SHP77 treated with DMSO at 0.1 percent for 48 hours (cell line): ENCODE measurements at regions not wholly inside any gene's neighbourhood (a gene's known extent, or its start where the extent isn't known, plus 50 kb on each side); places are given as distances from the start of the nearest gene placed in this dataset.
A peak's percentile ranks its signal among the peaks of the same experiment; 100 is the strongest.
"Not testable (repeated sequence)": the region's sequence is repeated elsewhere in the genome, so short reads cannot be mapped to it uniquely, and the experiment has no call there.

Experiments used
- DNase-seq: peaks from one replicate; lab custom pipeline; 2025; lab: John Stamatoyannopoulos, UW

GRCh38 chr2:117199511-117199910 is 615.0 kb upstream of the DDX18 start:
- no peak for DNase-seq

GRCh38 chr2:117212562-117212961 is 601.9 kb upstream of the DDX18 start:
- DNase-seq: no peak

GRCh38 chr2:117217145-117217544 is 597.3 kb upstream of the DDX18 start:
- no peak for DNase-seq

- no peak for DNase-seq
Measured at GRCh38 chr2:117222809-117223208, 591.7 kb upstream of the DDX18 start.

- DNase-seq: no peak
Measured at GRCh38 chr2:117232305-117232704, 582.2 kb upstream of the DDX18 start.

- no peak for DNase-seq
Measured at GRCh38 chr2:117257362-117257761, 557.1 kb upstream of the DDX18 start.

- no peak for DNase-seq
Measured at GRCh38 chr2:117269574-117269973, 544.9 kb upstream of the DDX18 start.

GRCh38 chr2:117271631-117272030 is 542.9 kb upstream of the DDX18 start:
- DNase-seq: no peak

- no peak for DNase-seq
Measured at GRCh38 chr2:117273009-117273671, 541.4 kb upstream of the DDX18 start.

- DNase-seq: no peak
Measured at GRCh38 chr2:117293012-117293411, 521.5 kb upstream of the DDX18 start.

GRCh38 chr2:117299451-117299850 is 515.0 kb upstream of the DDX18 start:
- DNase-seq: no peak

- DNase-seq: peak; percentile 15
Measured at GRCh38 chr2:117308861-117309770, 505.4 kb upstream of the DDX18 start.

GRCh38 chr2:117321816-117322215 is 492.7 kb upstream of the DDX18 start:
- DNase-seq: no peak

GRCh38 chr2:117323331-117323730 is 491.2 kb upstream of the DDX18 start:
- no peak for DNase-seq

GRCh38 chr2:117330641-117331040 is 483.9 kb upstream of the DDX18 start:
- no peak for DNase-seq

GRCh38 chr2:117335967-117336366 is 478.5 kb upstream of the DDX18 start:
- no peak for DNase-seq

GRCh38 chr2:117336496-117336895 is 478.0 kb upstream of the DDX18 start:
- no peak for DNase-seq

GRCh38 chr2:117337981-117338380 is 476.5 kb upstream of the DDX18 start:
- not testable (repeated sequence) for DNase-seq

- DNase-seq: no peak
Measured at GRCh38 chr2:117339980-117340379, 474.5 kb upstream of the DDX18 start.

- DNase-seq: no peak
Measured at GRCh38 chr2:117341690-117342089, 472.8 kb upstream of the DDX18 start.

GRCh38 chr2:117342415-117342814 is 472.1 kb upstream of the DDX18 start:
- no peak for DNase-seq

- DNase-seq: no peak
Measured at GRCh38 chr2:117349687-117350086, 464.8 kb upstream of the DDX18 start.

- DNase-seq: no peak
Measured at GRCh38 chr2:117351396-117351795, 463.1 kb upstream of the DDX18 start.
